ENCODE measurements at regions not wholly inside any gene's neighbourhood (a gene's known extent, or its start where the extent isn't known, plus 50 kb on each side); places are given as distances from the start of the nearest gene placed in this dataset.

- TF ChIP-seq CTCF (conservative IDR thresholded peaks at IDR 0.05; ENCODE audit: low read length), result no peak
- TF ChIP-seq EZH2phosphoT487 (IDR thresholded peaks at IDR 0.05; ENCODE audit: borderline replicate concordance, low read depth, low read length), result no peak
These were observed 615.3 kb downstream of the BNC2 start for GRCh38 chr9:16255217-16255616.
